MM.1S (cell line): ENCODE measurements at regions not wholly inside any gene's neighbourhood (a gene's known extent, or its start where the extent isn't known, plus 50 kb on each side); places are given as distances from the start of the nearest gene placed in this dataset.
A peak's percentile ranks its signal among the peaks of the same experiment; 100 is the strongest.

ENCODE experiments used
- DNase-seq: peaks from one replicate; pipeline ENCODE4 v3.0.0-alpha.2; 2015
- H2AFZ ChIP-seq: fragments of 300-600 bp; sonication (generic); 2 replicates; pipeline ENCODE4 v1.6.0; 2016; ENCODE audit warnings: antibody characterized with exemption, low read length
- H3F3A ChIP-seq: fragments of 300-600 bp; sonication (generic); 2 replicates; pipeline ENCODE4 v1.6.1; 2016; ENCODE audit warnings: mild to moderate bottlenecking, antibody characterized with exemption, low read length, moderate library complexity, mixed read lengths; ENCODE audit not compliant: insufficient read depth
- H3K27ac ChIP-seq: fragments of 300-600 bp; sonication (generic); 2 replicates; pipeline ENCODE4 v1.5.1; 2016; ENCODE audit warnings: mild to moderate bottlenecking, low read length
- H3K27me3 ChIP-seq: fragments of 300-600 bp; sonication (generic); replicated peaks from 2 replicates; pipeline ENCODE4 v1.6.0; 2016; ENCODE audit warnings: low read length; ENCODE audit not compliant: insufficient read depth
- H3K36me3 ChIP-seq: fragments of 300-600 bp; sonication (generic); replicated peaks from 2 replicates; pipeline ENCODE4 v1.6.1; 2016; ENCODE audit warnings: mild to moderate bottlenecking, low read length, mixed read lengths; ENCODE audit not compliant: insufficient read depth
- H3K4me1 ChIP-seq: fragments of 300-600 bp; sonication (generic); 2 replicates; pipeline ENCODE4 v1.6.1; 2016; ENCODE audit warnings: low read length, mixed read lengths
- H3K4me2 ChIP-seq: fragments of 300-600 bp; sonication (generic); 2 replicates; pipeline ENCODE4 v1.6.0; 2016; ENCODE audit warnings: low read depth, low read length
- H3K4me3 ChIP-seq: fragments of 300-600 bp; sonication (generic); 2 replicates; pipeline ENCODE4 v1.5.1; 2016; ENCODE audit warnings: low read length, mixed read lengths
- H3K79me2 ChIP-seq: fragments of 300-600 bp; sonication (generic); 2 replicates; pipeline ENCODE4 v1.6.1; 2016; ENCODE audit warnings: mixed run types, low read length, mixed read lengths
- H3K9ac ChIP-seq: fragments of 300-600 bp; sonication (generic); 2 replicates; pipeline ENCODE4 v1.6.1; 2016; ENCODE audit warnings: low read length, mixed read lengths
- H3K9me2 ChIP-seq: fragments of 300-600 bp; sonication (generic); replicated peaks from 2 replicates; pipeline ENCODE4 v1.6.1; 2016; ENCODE audit warnings: mild to moderate bottlenecking, low read length, mixed read lengths; ENCODE audit not compliant: insufficient read depth
- H3K9me3 ChIP-seq: fragments of 300-600 bp; sonication (generic); replicated peaks from 2 replicates; pipeline ENCODE4 v1.6.1; 2016; ENCODE audit warnings: mild to moderate bottlenecking, low read length, mixed read lengths; ENCODE audit not compliant: insufficient read depth
- H4K20me1 ChIP-seq: fragments of 300-600 bp; sonication (generic); 2 replicates; pipeline ENCODE4 v1.6.1; 2016; ENCODE audit warnings: mild to moderate bottlenecking, low read length, moderate library complexity, mixed read lengths; ENCODE audit not compliant: insufficient read depth
- EZH2 ChIP-seq: fragments of 300-600 bp; sonication (generic); optimal IDR thresholded peaks from 2 replicates; pipeline ENCODE3; 2017; ENCODE audit warnings: low read depth, mild to moderate bottlenecking, antibody characterized with exemption, low read length, mixed read lengths
- EZH2phosphoT487 ChIP-seq: fragments of 300-600 bp; sonication (generic); IDR thresholded peaks from 2 replicates; pipeline ENCODE4 v1.6.1; 2018; ENCODE audit warnings: antibody characterized with exemption, low read length
- TF ChIP-seq, protein P1 (sequence below): fragments of 300-600 bp; sonication (generic); IDR thresholded peaks from 2 replicates; pipeline ENCODE4 v1.5.1; 2016; ENCODE audit warnings: antibody characterized with exemption, low read length, mixed read lengths

GRCh38 chr5:143957455-143957854 is 145.5 kb downstream of the HMHB1 start:
- H3K4me3 ChIP-seq: no peak overlapping the region
- H4K20me1 ChIP-seq: no peaks in the 10 kb centered on the region
- DNase-seq: no peak
- no peak overlapping the region for H3K9ac ChIP-seq
- H3K4me1 ChIP-seq: no peaks in the 10 kb centered on the region
- no peaks in the 10 kb centered on the region for H3K9me2 ChIP-seq
- no peak overlapping the region for H2AFZ ChIP-seq
- H3K79me2 ChIP-seq: no peaks in the 10 kb centered on the region
- TF ChIP-seq, protein P1, sequence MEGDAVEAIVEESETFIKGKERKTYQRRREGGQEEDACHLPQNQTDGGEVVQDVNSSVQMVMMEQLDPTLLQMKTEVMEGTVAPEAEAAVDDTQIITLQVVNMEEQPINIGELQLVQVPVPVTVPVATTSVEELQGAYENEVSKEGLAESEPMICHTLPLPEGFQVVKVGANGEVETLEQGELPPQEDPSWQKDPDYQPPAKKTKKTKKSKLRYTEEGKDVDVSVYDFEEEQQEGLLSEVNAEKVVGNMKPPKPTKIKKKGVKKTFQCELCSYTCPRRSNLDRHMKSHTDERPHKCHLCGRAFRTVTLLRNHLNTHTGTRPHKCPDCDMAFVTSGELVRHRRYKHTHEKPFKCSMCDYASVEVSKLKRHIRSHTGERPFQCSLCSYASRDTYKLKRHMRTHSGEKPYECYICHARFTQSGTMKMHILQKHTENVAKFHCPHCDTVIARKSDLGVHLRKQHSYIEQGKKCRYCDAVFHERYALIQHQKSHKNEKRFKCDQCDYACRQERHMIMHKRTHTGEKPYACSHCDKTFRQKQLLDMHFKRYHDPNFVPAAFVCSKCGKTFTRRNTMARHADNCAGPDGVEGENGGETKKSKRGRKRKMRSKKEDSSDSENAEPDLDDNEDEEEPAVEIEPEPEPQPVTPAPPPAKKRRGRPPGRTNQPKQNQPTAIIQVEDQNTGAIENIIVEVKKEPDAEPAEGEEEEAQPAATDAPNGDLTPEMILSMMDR: peak; percentile 34
- TF ChIP-seq EZH2phosphoT487 (no peak), EZH2 (no peak)
- no peak overlapping the region for H3K27ac ChIP-seq
- no peaks in the 10 kb centered on the region for H3K9me3 ChIP-seq
- no peaks in the 10 kb centered on the region for H3K36me3 ChIP-seq
- H3K27me3 ChIP-seq: no peaks in the 10 kb centered on the region
- no peak overlapping the region for H3K4me2 ChIP-seq
- no peaks in the 10 kb centered on the region for H3F3A ChIP-seq

DNA sequence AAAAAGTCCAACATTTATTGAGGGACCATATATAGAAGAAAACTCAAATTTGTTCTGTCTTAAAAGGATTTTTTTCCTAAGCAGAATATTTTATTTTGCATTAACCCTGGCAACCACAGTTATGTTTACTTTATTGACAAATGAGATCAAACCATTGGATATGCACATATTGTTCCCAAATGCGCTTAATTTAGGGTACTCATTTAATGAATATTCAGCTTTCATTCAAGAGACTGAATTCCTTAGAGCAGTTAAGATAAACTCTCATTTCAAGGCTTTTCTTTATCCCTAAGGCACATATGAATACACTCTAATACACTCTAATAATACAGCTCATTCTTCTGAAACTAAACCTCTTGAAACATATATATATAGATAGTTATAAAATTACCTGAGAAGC is 150.2 kb downstream of the HMHB1 start:
- H3F3A ChIP-seq: no peaks in the 10 kb centered on the region
- no peaks in the 10 kb centered on the region for H3K9me3 ChIP-seq
- H3K79me2 ChIP-seq: no peaks in the 10 kb centered on the region
- H4K20me1 ChIP-seq: no peaks in the 10 kb centered on the region
- H3K4me2 ChIP-seq: no peak overlapping the region
- no peak overlapping the region for H3K27ac ChIP-seq
- H3K27me3 ChIP-seq: no peaks in the 10 kb centered on the region
- H3K4me1 ChIP-seq: no peaks in the 10 kb centered on the region
- no peak overlapping the region for H2AFZ ChIP-seq
- DNase-seq: no peak
- H3K36me3 ChIP-seq: no peaks in the 10 kb centered on the region
- no peak for TF ChIP-seq EZH2
- no peak for TF ChIP-seq EZH2phosphoT487
- TF ChIP-seq, protein P1: no peak
- no peak overlapping the region for H3K9ac ChIP-seq
- H3K9me2 ChIP-seq: no peaks in the 10 kb centered on the region
- H3K4me3 ChIP-seq: no peak overlapping the region

DNA sequence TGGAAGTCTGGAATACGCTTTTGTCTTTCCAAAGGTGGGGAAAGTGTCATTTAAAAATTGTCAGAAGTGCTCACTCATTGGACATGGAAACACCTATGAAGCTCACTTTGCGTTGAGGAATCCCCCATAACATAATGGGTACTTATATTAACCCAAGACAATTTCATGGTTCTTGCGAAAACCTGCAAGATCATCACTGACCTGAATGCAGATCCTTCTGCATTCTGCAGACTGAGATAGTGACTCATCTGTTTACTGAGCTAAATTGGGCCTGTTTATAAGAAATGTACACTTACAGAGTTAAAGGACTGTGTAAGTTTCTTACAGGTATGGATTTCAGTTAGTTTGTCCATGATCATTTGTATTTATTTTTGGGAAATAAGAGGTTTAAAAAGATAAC is 153.0 kb downstream of the HMHB1 start:
- Histone ChIP-seq H3K4me3 (no peak overlapping the region), H3K9me2 (no peaks in the 10 kb centered on the region), H3K4me2 (no peak overlapping the region), H2AFZ (no peak overlapping the region), H3K27ac (no peak overlapping the region), H3K9me3 (no peaks in the 10 kb centered on the region), H3K4me1 (no peaks in the 10 kb centered on the region), H3K36me3 (no peaks in the 10 kb centered on the region), H4K20me1 (no peaks in the 10 kb centered on the region), H3K79me2 (no peaks in the 10 kb centered on the region), H3F3A (no peaks in the 10 kb centered on the region), H3K9ac (no peak overlapping the region), H3K27me3 (no peaks in the 10 kb centered on the region)
- TF ChIP-seq EZH2phosphoT487 (no peak), EZH2 (no peak)
- TF ChIP-seq, protein P1: no peak
- no peak for DNase-seq
